GM13977 (cell line): ENCODE measurements at regions not wholly inside any gene's neighbourhood (a gene's known extent, or its start where the extent isn't known, plus 50 kb on each side); places are given as distances from the start of the nearest gene placed in this dataset.
A peak's percentile ranks its signal among the peaks of the same experiment; 100 is the strongest.

Experiments
- DNase-seq: peaks from one replicate; pipeline ENCODE4 v3.0.0; 2012; ENCODE audit warnings: low spot score
- CTCF ChIP-seq: IDR thresholded peaks from 2 replicates; pipeline ENCODE4 v1.5.1; 2012; ENCODE audit warnings: mild to moderate bottlenecking, control low read depth; ENCODE audit not compliant: insufficient read depth; ENCODE audit errors: extremely low read depth, missing control alignments
- in situ Hi-C: fragments of 300-500 bp; cut with MboI; formaldehyde crosslinking; loops from one replicate; pipeline ENCODE4 v1.12.0; 2022; ENCODE audit warnings: low sequenced_read_pairs, low pct_unique_long_range_greater_than_20kb, mixed read lengths, inconsistent platforms; ENCODE audit not compliant: unreplicated experiment

- TF ChIP-seq CTCF: peak; percentile 52
- no peak for DNase-seq
- in situ Hi-C loops: loop anchor here (25.0 kb wide), 1 partner anchor 441 kb away; no protein-coding TSS in a partner anchor
Observed at GRCh38 chr4:71270901-71271300, 67.9 kb upstream of the SLC4A4 start.

GRCh38 chr4:71272976-71273375, 65.8 kb upstream of the SLC4A4 start:
- in situ Hi-C loops: loop anchor here (25.0 kb wide), 1 partner anchor 439 kb away; no protein-coding TSS in a partner anchor
- no peak for DNase-seq
- no peak for TF ChIP-seq CTCF

GRCh38 chr4:71275004-71275403, 63.8 kb upstream of the SLC4A4 start:
- in situ Hi-C loops: no loop called here
- DNase-seq: no peak
- no peak for TF ChIP-seq CTCF

GRCh38 chr4:71275570-71275969, 63.2 kb upstream of the SLC4A4 start:
- no peak for DNase-seq
- in situ Hi-C loops: no loop called here
- no peak for TF ChIP-seq CTCF

- no peak for DNase-seq
- no peak for TF ChIP-seq CTCF
- in situ Hi-C loops: no loop called here
Observed at GRCh38 chr4:71277353-71277752, 61.5 kb upstream of the SLC4A4 start.

- DNase-seq: no peak
- TF ChIP-seq CTCF: no peak
- in situ Hi-C loops: no loop called here
Observed at GRCh38 chr4:71283642-71284257, 55.1 kb upstream of the SLC4A4 start.

- no peak for TF ChIP-seq CTCF
- no peak for DNase-seq
- in situ Hi-C loops: no loop called here
Observed at GRCh38 chr4:71287305-71287704, 51.5 kb upstream of the SLC4A4 start.
